ENCODE measurements at regions not wholly inside any gene's neighbourhood (a gene's known extent, or its start where the extent isn't known, plus 50 kb on each side); places are given as distances from the start of the nearest gene placed in this dataset.
A peak's percentile ranks its signal among the peaks of the same experiment; 100 is the strongest.

DNA sequence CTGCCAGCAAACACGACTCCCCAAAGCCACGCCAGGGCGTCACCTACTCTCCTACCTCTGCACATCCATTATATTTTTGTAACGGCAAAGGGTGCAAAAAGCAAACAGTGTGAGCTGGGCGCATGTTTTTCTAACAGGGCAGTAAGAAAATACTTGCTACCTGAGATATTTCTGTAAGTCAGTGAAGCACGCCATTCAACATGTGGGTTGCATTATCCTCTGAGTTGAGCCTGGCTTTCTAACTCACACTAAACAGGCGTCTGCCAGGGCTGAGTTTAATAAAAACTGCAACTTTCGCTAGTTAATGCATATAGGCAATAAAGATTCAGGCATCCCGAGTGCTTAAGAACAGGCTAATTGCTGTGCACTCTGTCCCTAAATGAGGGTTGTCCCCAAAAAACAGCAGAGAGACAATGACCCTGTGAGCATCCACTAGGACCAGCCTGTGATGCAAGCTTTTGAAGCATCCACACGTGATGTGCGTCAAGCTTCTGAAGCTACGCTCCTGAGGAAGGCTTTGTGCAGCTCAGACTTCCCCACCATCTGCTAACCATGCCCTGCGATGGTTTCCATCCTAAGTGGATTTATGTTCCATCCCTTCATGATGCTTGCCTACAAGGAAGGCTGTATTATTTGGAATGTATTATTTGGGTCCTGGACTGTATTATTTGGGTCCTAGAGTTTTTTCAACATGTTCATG, 70.0 kb upstream of the SIM2 start:
- H3K27me3 ChIP-seq (ENCODE audit: control insufficient read depth, insufficient read depth, low read length) = no peaks in the 10 kb centered on the region
- DNase-seq (peak in 3 of 5 donors; percentile 37 to 70 (median 40)), FAIRE-seq (no peak)
- H3K9ac ChIP-seq (ENCODE audit: low read length in 3 of 3) = no peak overlapping the region
- peaks cover 0 to 4% (median 0%) of the 10 kb centered on the region in 3 donors for H3K9me3 ChIP-seq (ENCODE audit: control insufficient read depth in 2 of 3, insufficient read depth in 1 of 3, low read length in 3 of 3)
- no peaks in the 10 kb centered on the region for H3K36me3 ChIP-seq (ENCODE audit: control insufficient read depth in 2 of 3, insufficient read depth in 3 of 3, low read length in 3 of 3)
- TF ChIP-seq, protein P1, sequence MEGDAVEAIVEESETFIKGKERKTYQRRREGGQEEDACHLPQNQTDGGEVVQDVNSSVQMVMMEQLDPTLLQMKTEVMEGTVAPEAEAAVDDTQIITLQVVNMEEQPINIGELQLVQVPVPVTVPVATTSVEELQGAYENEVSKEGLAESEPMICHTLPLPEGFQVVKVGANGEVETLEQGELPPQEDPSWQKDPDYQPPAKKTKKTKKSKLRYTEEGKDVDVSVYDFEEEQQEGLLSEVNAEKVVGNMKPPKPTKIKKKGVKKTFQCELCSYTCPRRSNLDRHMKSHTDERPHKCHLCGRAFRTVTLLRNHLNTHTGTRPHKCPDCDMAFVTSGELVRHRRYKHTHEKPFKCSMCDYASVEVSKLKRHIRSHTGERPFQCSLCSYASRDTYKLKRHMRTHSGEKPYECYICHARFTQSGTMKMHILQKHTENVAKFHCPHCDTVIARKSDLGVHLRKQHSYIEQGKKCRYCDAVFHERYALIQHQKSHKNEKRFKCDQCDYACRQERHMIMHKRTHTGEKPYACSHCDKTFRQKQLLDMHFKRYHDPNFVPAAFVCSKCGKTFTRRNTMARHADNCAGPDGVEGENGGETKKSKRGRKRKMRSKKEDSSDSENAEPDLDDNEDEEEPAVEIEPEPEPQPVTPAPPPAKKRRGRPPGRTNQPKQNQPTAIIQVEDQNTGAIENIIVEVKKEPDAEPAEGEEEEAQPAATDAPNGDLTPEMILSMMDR (IDR thresholded peaks at IDR 0.05; ENCODE audit: borderline replicate concordance, extremely low read depth, insufficient read depth) = no peak
- no peaks in the 10 kb centered on the region for H3K4me1 ChIP-seq (ENCODE audit: control insufficient read depth in 2 of 3, insufficient read depth in 2 of 3, low read depth in 1 of 3, low read length in 3 of 3)
- H3K4me3 ChIP-seq (ENCODE audit: low read length in 3 of 3) = no peak overlapping the region
- intact Hi-C loops (cut with DNase I) = no loop called here
- H3K27ac ChIP-seq (ENCODE audit: low read depth in 2 of 2, low read length in 2 of 2) = no peak overlapping the region

DNA sequence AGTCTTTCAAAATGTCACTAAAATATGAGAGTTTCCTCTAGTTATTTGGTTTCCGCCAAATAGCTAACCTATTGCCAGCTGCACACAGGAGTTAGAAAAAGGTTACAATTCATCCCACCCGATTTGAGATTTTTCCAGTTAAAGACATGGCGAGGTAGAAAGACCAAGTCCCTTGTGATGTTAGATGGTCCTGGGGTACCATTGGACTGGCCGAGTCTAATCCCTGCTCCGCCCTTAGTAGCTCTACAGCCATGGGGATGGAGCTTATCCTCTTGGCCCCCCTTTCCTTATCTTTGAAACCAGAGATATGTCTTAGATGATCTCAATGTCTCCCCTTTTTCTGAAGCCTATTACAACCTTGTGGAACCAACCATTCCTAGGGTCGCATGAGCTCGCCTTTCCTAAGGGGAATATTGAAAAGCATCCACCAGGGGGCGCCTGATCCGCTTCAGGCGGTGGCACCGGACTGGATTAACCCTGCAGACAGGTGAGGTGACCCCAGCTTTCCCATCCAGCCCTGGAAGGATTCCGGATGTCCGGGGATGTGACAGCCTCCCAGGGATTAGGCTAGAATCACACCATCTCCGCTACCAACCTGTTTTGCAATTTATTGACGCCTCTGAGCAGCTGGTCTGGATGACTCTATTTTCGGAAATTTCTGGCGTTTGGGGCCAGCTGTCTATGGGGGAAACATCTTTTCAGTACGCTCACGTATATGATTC, 68.3 kb upstream of the SIM2 start:
- no peak overlapping the region for H3K4me3 ChIP-seq (ENCODE audit: low read length in 3 of 3)
- no peaks in the 10 kb centered on the region for H3K36me3 ChIP-seq (ENCODE audit: control insufficient read depth in 2 of 3, insufficient read depth in 3 of 3, low read length in 3 of 3)
- H3K9ac ChIP-seq (ENCODE audit: low read length in 3 of 3) = no peak overlapping the region
- H3K27ac ChIP-seq (ENCODE audit: low read depth in 2 of 2, low read length in 2 of 2) = no peak overlapping the region
- TF ChIP-seq, protein P1 (IDR thresholded peaks at IDR 0.05; ENCODE audit: borderline replicate concordance, extremely low read depth, insufficient read depth) = peak; percentile 55
- no peaks in the 10 kb centered on the region for H3K4me1 ChIP-seq (ENCODE audit: control insufficient read depth in 2 of 3, insufficient read depth in 2 of 3, low read depth in 1 of 3, low read length in 3 of 3)
- H3K9me3 ChIP-seq (ENCODE audit: control insufficient read depth in 2 of 3, insufficient read depth in 1 of 3, low read length in 3 of 3) = no peaks in the 10 kb centered on the region
- FAIRE-seq = no peak
- DNase-seq = peak in 4 of 5 donors; percentile 41 to 69 (median 58)
- H3K27me3 ChIP-seq (ENCODE audit: control insufficient read depth, insufficient read depth, low read length) = no peaks in the 10 kb centered on the region
- intact Hi-C loops (cut with DNase I) = no loop called here

DNA sequence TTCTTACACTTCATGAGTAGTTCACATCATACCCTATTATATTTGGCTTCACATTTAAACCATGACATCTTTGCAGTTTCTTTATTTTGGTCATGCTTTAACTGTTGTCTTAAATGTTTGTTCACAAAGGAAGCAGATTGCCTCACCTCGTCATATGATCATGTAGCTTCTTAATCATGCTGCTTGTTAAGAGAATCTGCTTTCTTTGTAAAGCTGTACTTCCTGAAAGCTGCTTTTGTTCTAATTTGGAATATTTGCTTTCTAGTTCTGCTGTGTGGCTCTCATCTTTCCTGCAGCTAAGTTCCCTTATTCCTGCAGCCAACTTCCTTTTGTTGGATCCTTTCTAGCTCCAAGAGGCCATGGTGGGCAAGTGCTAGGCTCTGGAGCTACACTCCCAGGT, 62.9 kb upstream of the SIM2 start:
- Histone ChIP-seq H3K36me3 (ENCODE audit: control insufficient read depth in 2 of 3, insufficient read depth in 3 of 3, low read length in 3 of 3) (no peaks in the 10 kb centered on the region), H3K27me3 (ENCODE audit: control insufficient read depth, insufficient read depth, low read length) (no peaks in the 10 kb centered on the region), H3K27ac (ENCODE audit: low read depth in 2 of 2, low read length in 2 of 2) (no peak overlapping the region), H3K9ac (ENCODE audit: low read length in 3 of 3) (no peak overlapping the region), H3K9me3 (ENCODE audit: control insufficient read depth in 2 of 3, insufficient read depth in 1 of 3, low read length in 3 of 3) (peaks cover 0 to 7% (median 0%) of the 10 kb centered on the region in 3 donors), H3K4me1 (ENCODE audit: control insufficient read depth in 2 of 3, insufficient read depth in 2 of 3, low read depth in 1 of 3, low read length in 3 of 3) (no peaks in the 10 kb centered on the region), H3K4me3 (ENCODE audit: low read length in 3 of 3) (no peak overlapping the region)
- intact Hi-C loops (cut with DNase I) = no loop called here
- TF ChIP-seq, protein P1 (IDR thresholded peaks at IDR 0.05; ENCODE audit: borderline replicate concordance, extremely low read depth, insufficient read depth) = no peak
- DNase-seq = peak in 1 of 5 donors; percentile 4
- FAIRE-seq = no peak
